ENCODE measurements at regions not wholly inside any gene's neighbourhood (a gene's known extent, or its start where the extent isn't known, plus 50 kb on each side); places are given as distances from the start of the nearest gene placed in this dataset.

- no peak for DNase-seq
Observed at GRCh38 chr5:62707131-62707530, 128.5 kb downstream of the LRRC70 start.

GRCh38 chr5:62705022-62705421, 126.4 kb downstream of the LRRC70 start:
- DNase-seq: no peak

GRCh38 chr5:62702126-62702525, 123.5 kb downstream of the LRRC70 start:
- DNase-seq: no peak

GRCh38 chr5:62701036-62701435, 122.4 kb downstream of the LRRC70 start:
- no peak for DNase-seq

GRCh38 chr5:62698756-62699155, 120.1 kb downstream of the LRRC70 start:
- DNase-seq: no peak

- DNase-seq: no peak
Observed at GRCh38 chr5:62695274-62695673, 116.7 kb downstream of the LRRC70 start.

GRCh38 chr5:62692946-62693713, 114.5 kb downstream of the LRRC70 start:
- no peak for DNase-seq

- DNase-seq: no peak
Observed at GRCh38 chr5:62691946-62692345, 113.3 kb downstream of the LRRC70 start.

GRCh38 chr5:62690421-62690820, 111.8 kb downstream of the LRRC70 start:
- DNase-seq: no peak

- DNase-seq: no peak
Observed at GRCh38 chr5:62689599-62690368, 111.2 kb downstream of the LRRC70 start.

- DNase-seq: no peak
Observed at GRCh38 chr5:62686692-62687091, 108.1 kb downstream of the LRRC70 start.

- DNase-seq: no peak
Observed at GRCh38 chr5:62685221-62685620, 106.6 kb downstream of the LRRC70 start.

GRCh38 chr5:62684310-62684709, 105.7 kb downstream of the LRRC70 start:
- no peak for DNase-seq

GRCh38 chr5:62682059-62682458, 103.4 kb downstream of the LRRC70 start:
- DNase-seq: no peak

GRCh38 chr5:62681117-62681850, 102.7 kb downstream of the LRRC70 start:
- DNase-seq: no peak

- DNase-seq: no peak
Observed at GRCh38 chr5:62680121-62680520, 101.5 kb downstream of the LRRC70 start.

All from C1 segment of cervical spinal cord (tissue), 14 donors.